H1 (cell line): ENCODE measurements at regions not wholly inside any gene's neighbourhood (a gene's known extent, or its start where the extent isn't known, plus 50 kb on each side); places are given as distances from the start of the nearest gene placed in this dataset.

Experiments
- CTCF ChIP-seq, 3 experiments: IDR thresholded peaks; 1 replicate in 2 of 3; 2 replicates in 1 of 3; pipeline versions ENCODE4 v1.5.1 to v1.6.1; 2011; ENCODE audit warnings: low read length in 3 of 3, mild to moderate bottlenecking in 3 of 3, inconsistent platforms in 2 of 3, low read depth in 1 of 3, moderate library complexity in 1 of 3; ENCODE audit not compliant: insufficient read depth in 1 of 3; ENCODE audit errors: control extremely low read depth in 1 of 3
- EP300 ChIP-seq, 2 experiments: IDR thresholded peaks; 1 replicate in 1 of 2; 2 replicates in 1 of 2; pipeline ENCODE4 v1.6.1; 2011 to 2012; ENCODE audit warnings: low read depth in 2 of 2, low read length in 2 of 2, mild to moderate bottlenecking in 2 of 2, borderline replicate concordance in 1 of 2, inconsistent platforms in 1 of 2, moderate library complexity in 1 of 2
- EZH2 ChIP-seq: fragments of 200-600 bp; sonication (generic); IDR thresholded peaks from 2 replicates; pipeline ENCODE4 v1.7.1; 2012; ENCODE audit warnings: low read depth, mild to moderate bottlenecking, moderate library complexity, low read length, inconsistent platforms; ENCODE audit not compliant: severe bottlenecking
- JUND ChIP-seq: IDR thresholded peaks from 2 replicates; pipeline ENCODE4 v1.6.1; 2011; ENCODE audit warnings: mild to moderate bottlenecking, improper control_type of control experiment, low read length
- KDM5A ChIP-seq: fragments of 200-600 bp; IDR thresholded peaks from 2 replicates; pipeline ENCODE4 v1.7.1; 2012; ENCODE audit warnings: mild to moderate bottlenecking, low read length, inconsistent platforms, mixed read lengths
- MAFK ChIP-seq: IDR thresholded peaks from 2 replicates; pipeline ENCODE4 v1.6.1; 2012; ENCODE audit warnings: low read depth, mild to moderate bottlenecking, improper control_type of control experiment, low read length
- POLR2A ChIP-seq, 2 experiments: IDR thresholded peaks; 1 replicate in 1 of 2; 2 replicates in 1 of 2; pipeline ENCODE4 v1.6.1; 2011; ENCODE audit warnings: low read depth in 2 of 2, low read length in 2 of 2, mild to moderate bottlenecking in 2 of 2; ENCODE audit errors: control extremely low read depth in 1 of 2

GRCh38 chrX:20461576-20461975 is 194.9 kb upstream of the RPS6KA3 start:
- no peak for TF ChIP-seq POLR2A (IDR thresholded peaks at IDR 0.05; ENCODE audit: control extremely low read depth in 1 of 2, low read depth in 2 of 2, low read length in 2 of 2)
- TF ChIP-seq EP300 (IDR thresholded peaks at IDR 0.05; ENCODE audit: borderline replicate concordance in 1 of 2, low read depth in 2 of 2, low read length in 2 of 2): no peak
- TF ChIP-seq EZH2: no peak
- no peak for TF ChIP-seq MAFK
- no peak for TF ChIP-seq JUND
- no peak for TF ChIP-seq KDM5A
- no peak for TF ChIP-seq CTCF (IDR thresholded peaks at IDR 0.05; ENCODE audit: control extremely low read depth in 1 of 3, insufficient read depth in 1 of 3, low read depth in 1 of 3, low read length in 3 of 3)
